Neural cell (in vitro differentiated cells): ENCODE measurements at regions not wholly inside any gene's neighbourhood (a gene's known extent, or its start where the extent isn't known, plus 50 kb on each side); places are given as distances from the start of the nearest gene placed in this dataset.

ENCODE experiments used
- CTCF ChIP-seq: fragments of 450-650 bp; IDR thresholded peaks from 2 replicates; pipeline ENCODE4 v1.5.1; 2014; ENCODE audit warnings: antibody characterized with exemption, mild to moderate bottlenecking, moderate library complexity; ENCODE audit not compliant: poor library complexity, severe bottlenecking
- EP300 ChIP-seq: fragments of 450-650 bp; conservative IDR thresholded peaks from 2 replicates; pipeline ENCODE4 v1.6.1; 2014; ENCODE audit warnings: antibody characterized with exemption, mild to moderate bottlenecking, moderate library complexity; ENCODE audit not compliant: poor library complexity, severe bottlenecking
- EZH2 ChIP-seq: fragments of 200-600, 300-800 bp; shearing (Covaris generic), sonication (generic); IDR thresholded peaks from 2 replicates; pipeline ENCODE4 v1.6.1; 2014; ENCODE audit warnings: antibody characterized with exemption, low read length, borderline replicate concordance, mild to moderate bottlenecking; ENCODE audit not compliant: insufficient read depth, poor library complexity, severe bottlenecking
- POLR2AphosphoS5 ChIP-seq: IDR thresholded peaks from 2 replicates; pipeline ENCODE4 v1.6.1; 2012
- REST ChIP-seq: IDR thresholded peaks from 2 replicates; pipeline ENCODE4 v1.6.1; 2012; ENCODE audit warnings: borderline replicate concordance
- TAF1 ChIP-seq: IDR thresholded peaks from 2 replicates; pipeline ENCODE4 v1.6.1; 2012; ENCODE audit warnings: low read depth

GRCh38 chr7:34343667-34344066 lies 314.4 kb upstream of the NPSR1 start:
- TF ChIP-seq CTCF (no peak), EP300 (no peak), TAF1 (no peak), EZH2 (no peak), REST (no peak), POLR2AphosphoS5 (no peak)
